ENCODE measurements at regions not wholly inside any gene's neighbourhood (a gene's known extent, or its start where the extent isn't known, plus 50 kb on each side); places are given as distances from the start of the nearest gene placed in this dataset.

DNA sequence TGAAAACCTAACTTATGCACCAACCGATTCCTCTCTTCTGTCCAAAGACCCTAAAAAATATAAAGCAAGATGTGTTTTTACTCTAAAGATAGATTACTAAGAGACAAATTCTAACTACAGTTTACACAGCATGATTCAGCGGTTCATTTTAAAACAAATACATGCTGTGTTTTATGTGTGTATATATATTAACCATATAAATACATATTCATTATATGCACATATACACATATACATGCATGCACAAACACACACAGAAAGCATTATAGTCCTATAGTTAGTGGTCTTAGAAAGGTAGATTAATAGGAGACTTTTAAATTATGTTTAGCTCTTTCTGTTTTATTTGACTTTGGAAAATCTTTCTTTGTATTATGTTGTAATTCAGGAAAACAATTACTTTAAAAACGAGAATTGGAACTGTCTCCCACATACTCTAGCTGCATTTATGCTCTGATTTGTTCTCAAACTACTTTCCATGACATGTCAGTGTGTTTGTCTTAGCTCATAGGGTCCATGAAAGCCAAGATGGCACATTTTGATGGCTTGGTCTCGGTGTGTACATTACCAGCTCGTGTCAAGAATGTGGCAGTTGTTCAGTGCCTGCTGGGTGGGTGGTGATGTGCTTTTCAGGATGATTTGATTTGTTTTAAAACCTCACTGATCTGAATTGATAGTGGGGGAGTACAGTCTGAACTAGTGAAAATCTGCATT is 548.8 kb upstream of the SALL1 start:
- Histone ChIP-seq H3K9me3 (no peaks in the 10 kb centered on the region), H3K4me1 (no peaks in the 10 kb centered on the region), H3K36me3 (no peaks in the 10 kb centered on the region), H3K27ac (no peak overlapping the region), H3K4me3 (no peak overlapping the region), H3K27me3 (no peaks in the 10 kb centered on the region)
- intact Hi-C loops (cut with DNase I): no loop called here
- no peak for DNase-seq (ENCODE audit: extremely low spot score in 2 of 2)
- TF ChIP-seq POLR2A (IDR thresholded peaks at IDR 0.05) (no peak), CTCF (IDR thresholded peaks at IDR 0.05) (no peak), POLR2AphosphoS5 (IDR thresholded peaks at IDR 0.05; ENCODE audit: insufficient read depth in 1 of 2, low read depth in 1 of 2) (no peak)

DNA sequence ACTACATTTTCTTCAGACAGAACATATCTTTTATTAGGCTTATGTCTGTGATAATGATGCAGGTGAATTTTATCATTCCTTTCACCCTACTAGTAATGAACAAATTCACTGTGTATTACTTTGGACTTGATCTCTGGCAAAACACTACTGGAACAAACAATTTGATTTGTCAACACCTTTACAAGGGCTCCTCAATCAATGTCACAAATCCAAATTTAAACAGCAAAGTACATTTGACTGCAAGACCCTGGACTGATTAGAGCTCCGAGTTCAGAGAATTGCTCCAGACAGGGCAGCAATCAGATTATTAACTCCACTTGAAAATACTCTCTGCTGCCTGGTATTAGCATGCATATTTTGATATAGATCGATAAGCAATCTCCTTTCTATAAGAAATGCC is 547.6 kb upstream of the SALL1 start:
- Histone ChIP-seq H3K27ac (no peak overlapping the region), H3K36me3 (no peaks in the 10 kb centered on the region), H3K9me3 (no peaks in the 10 kb centered on the region), H3K4me1 (no peaks in the 10 kb centered on the region), H3K4me3 (no peak overlapping the region), H3K27me3 (no peaks in the 10 kb centered on the region)
- DNase-seq (ENCODE audit: extremely low spot score in 2 of 2): no peak
- intact Hi-C loops (cut with DNase I): no loop called here
- no peak for TF ChIP-seq CTCF (IDR thresholded peaks at IDR 0.05)
- TF ChIP-seq POLR2A (IDR thresholded peaks at IDR 0.05): no peak
- TF ChIP-seq POLR2AphosphoS5 (IDR thresholded peaks at IDR 0.05; ENCODE audit: insufficient read depth in 1 of 2, low read depth in 1 of 2): no peak

- DNase-seq (ENCODE audit: extremely low spot score in 2 of 2): no peak
- Histone ChIP-seq H3K36me3 (no peaks in the 10 kb centered on the region), H3K4me3 (no peak overlapping the region), H3K4me1 (no peaks in the 10 kb centered on the region), H3K9me3 (no peaks in the 10 kb centered on the region), H3K27me3 (no peaks in the 10 kb centered on the region), H3K27ac (no peak overlapping the region)
- intact Hi-C loops (cut with DNase I): no loop called here
- TF ChIP-seq POLR2AphosphoS5 (IDR thresholded peaks at IDR 0.05; ENCODE audit: insufficient read depth in 1 of 2, low read depth in 1 of 2): no peak
- no peak for TF ChIP-seq CTCF (IDR thresholded peaks at IDR 0.05)
- no peak for TF ChIP-seq POLR2A (IDR thresholded peaks at IDR 0.05)
These were observed 546.4 kb upstream of the SALL1 start for GRCh38 chr16:51697454-51697853.

GRCh38 chr16:51696376-51696775 is 545.3 kb upstream of the SALL1 start:
- TF ChIP-seq POLR2AphosphoS5 (IDR thresholded peaks at IDR 0.05; ENCODE audit: insufficient read depth in 1 of 2, low read depth in 1 of 2) (no peak), POLR2A (IDR thresholded peaks at IDR 0.05) (no peak), CTCF (IDR thresholded peaks at IDR 0.05) (no peak)
- intact Hi-C loops (cut with DNase I): no loop called here
- H3K36me3 ChIP-seq: no peaks in the 10 kb centered on the region

DNA sequence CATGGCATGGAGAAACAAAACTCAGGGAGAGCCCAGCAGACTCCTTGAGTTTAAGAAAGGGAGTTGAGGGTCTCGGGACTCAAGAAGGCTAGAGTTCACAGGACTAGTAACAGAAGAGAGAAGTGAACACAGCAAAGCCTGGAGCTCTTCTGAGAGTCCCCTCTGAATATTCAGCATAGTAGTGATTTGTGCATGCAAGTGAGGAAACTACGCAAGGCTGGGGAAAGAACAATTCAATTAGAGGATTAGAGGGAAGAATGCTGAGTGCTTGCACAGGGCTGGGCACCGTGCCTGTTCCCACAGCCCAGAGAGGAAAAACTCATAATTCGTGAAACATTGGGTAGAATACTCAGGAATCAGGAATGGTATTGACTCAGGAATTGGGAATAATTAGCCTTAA is 540.0 kb upstream of the SALL1 start:
- H3K4me3 ChIP-seq: no peak overlapping the region
- H3K4me1 ChIP-seq: no peaks in the 10 kb centered on the region
- no peaks in the 10 kb centered on the region for H3K9me3 ChIP-seq
- no peaks in the 10 kb centered on the region for H3K36me3 ChIP-seq
- no peak overlapping the region for H3K27ac ChIP-seq
- DNase-seq (ENCODE audit: extremely low spot score in 2 of 2): no peak
- no peaks in the 10 kb centered on the region for H3K27me3 ChIP-seq
- no peak for TF ChIP-seq CTCF (IDR thresholded peaks at IDR 0.05)
- intact Hi-C loops (cut with DNase I): no loop called here

More at GRCh38 chr16:51696376-51696775, 545.3 kb upstream of the SALL1 start:
- DNase-seq (ENCODE audit: extremely low spot score in 2 of 2): no peak
- Histone ChIP-seq H3K27ac (no peak overlapping the region), H3K4me1 (no peaks in the 10 kb centered on the region), H3K27me3 (no peaks in the 10 kb centered on the region), H3K4me3 (no peak overlapping the region), H3K9me3 (no peaks in the 10 kb centered on the region)

Data from vagina (tissue), 2 donors.